Keratinocyte (primary cell): ENCODE measurements at regions not wholly inside any gene's neighbourhood (a gene's known extent, or its start where the extent isn't known, plus 50 kb on each side); places are given as distances from the start of the nearest gene placed in this dataset.
"Not testable (repeated sequence)": the region's sequence is repeated elsewhere in the genome, so short reads cannot be mapped to it uniquely, and the experiment has no call there.

ENCODE experiments used
- DNase-seq: peaks from one replicate; pipeline ENCODE4 v3.0.0-alpha.2; 2011; ENCODE audit warnings: low read depth, missing footprints, low spot score
- FAIRE-seq: peaks from 2 replicates; lab custom pipeline; 2011; peaks lifted over from hg19 to GRCh38; lab: Jason Lieb, UNC
- H2AFZ ChIP-seq: 2 replicates; pipeline ENCODE4 v1.6.0; 2012; ENCODE audit warnings: low read length, control low read depth, inconsistent platforms; ENCODE audit not compliant: control insufficient read depth
- H3K27ac ChIP-seq: 2 replicates; pipeline ENCODE4 v1.5.1; 2011; ENCODE audit warnings: low read length; ENCODE audit not compliant: control insufficient read depth, insufficient read depth
- H3K27me3 ChIP-seq: 3 replicates; pipeline ENCODE4 v1.6.0; 2011; ENCODE audit warnings: low read length; ENCODE audit not compliant: control insufficient read depth, insufficient read depth; ENCODE audit errors: extremely low read depth
- H3K36me3 ChIP-seq, 2 experiments: 2 replicates in 1 of 2; 3 replicates in 1 of 2; pipeline ENCODE4 v1.5.1; 2011; ENCODE audit warnings: low read length in 2 of 2, mild to moderate bottlenecking in 1 of 2; ENCODE audit not compliant: control insufficient read depth in 2 of 2, insufficient read depth in 2 of 2; ENCODE audit errors: extremely low read depth in 1 of 2
- H3K4me1 ChIP-seq: 3 replicates; pipeline ENCODE4 v1.5.1; 2011; ENCODE audit warnings: low read length; ENCODE audit not compliant: control insufficient read depth, insufficient read depth; ENCODE audit errors: extremely low read depth
- H3K4me2 ChIP-seq: 3 replicates; pipeline ENCODE4 v1.6.0; 2011; ENCODE audit warnings: low read depth, low read length; ENCODE audit not compliant: control insufficient read depth, insufficient read depth; ENCODE audit errors: extremely low read depth
- H3K4me3 ChIP-seq, 3 experiments: fragments of 200-600 bp in 1 of 3; sonication (generic) in 1 of 3; 2 replicates in 2 of 3; 3 replicates in 1 of 3; pipeline ENCODE4 v1.5.1; 2011 to 2016; ENCODE audit warnings: low read length in 3 of 3, mild to moderate bottlenecking in 3 of 3, control low read depth in 2 of 3, inconsistent platforms in 1 of 3, low read depth in 1 of 3, mixed read lengths in 1 of 3, mixed run types in 1 of 3, moderate library complexity in 1 of 3; ENCODE audit not compliant: control insufficient read depth in 2 of 3, insufficient read depth in 2 of 3; ENCODE audit errors: extremely low read depth in 1 of 3
- H3K79me2 ChIP-seq: 2 replicates; pipeline ENCODE4 v1.6.0; 2012; ENCODE audit warnings: low read length; ENCODE audit not compliant: control insufficient read depth, insufficient read depth
- H3K9ac ChIP-seq: 3 replicates; pipeline ENCODE4 v1.6.0; 2011; ENCODE audit warnings: low read length; ENCODE audit not compliant: control insufficient read depth, insufficient read depth; ENCODE audit errors: extremely low read depth
- H3K9me1 ChIP-seq: 3 replicates; pipeline ENCODE4 v1.6.0; 2011; ENCODE audit warnings: low read length; ENCODE audit not compliant: control insufficient read depth, insufficient read depth; ENCODE audit errors: extremely low read depth
- H3K9me3 ChIP-seq: 2 replicates; pipeline ENCODE4 v1.5.1; 2012; ENCODE audit warnings: low read depth, low read length; ENCODE audit not compliant: control insufficient read depth
- H4K20me1 ChIP-seq: 3 replicates; pipeline ENCODE4 v1.6.0; 2011; ENCODE audit warnings: low read length; ENCODE audit not compliant: control insufficient read depth, insufficient read depth; ENCODE audit errors: extremely low read depth
- CTCF ChIP-seq, 3 experiments: IDR thresholded peaks in 1 of 3; conservative IDR thresholded peaks in 1 of 3; optimal IDR thresholded peaks in 1 of 3; 2 replicates in 2 of 3; 3 replicates in 1 of 3; pipeline versions ENCODE3 to v1.5.1; 2011; ENCODE audit warnings: low read length in 3 of 3, mild to moderate bottlenecking in 3 of 3, moderate library complexity in 2 of 3, control low read depth in 1 of 3, inconsistent platforms in 1 of 3; ENCODE audit not compliant: insufficient read depth in 2 of 3; ENCODE audit errors: extremely low read depth in 1 of 3
- EZH2 ChIP-seq: IDR thresholded peaks from one replicate; pipeline ENCODE4 v1.6.1; 2012; ENCODE audit warnings: inconsistent platforms, mild to moderate bottlenecking, low read length, moderate library complexity
- dilution Hi-C: fragments of 300-500 bp; cut with MboI; formaldehyde crosslinking; loops from one replicate; pipeline ENCODE4 v1.7.0; 2020; ENCODE audit warnings: low sequenced_read_pairs; ENCODE audit not compliant: extremely low pct_ligation_motif_present

- no peaks in the 10 kb centered on the region for H4K20me1 ChIP-seq
- DNase-seq, result no peak
- FAIRE-seq, result no peak
- no peak overlapping the region for H2AFZ ChIP-seq
- no peaks in the 10 kb centered on the region for H3K36me3 ChIP-seq
- no peak overlapping the region for H3K9ac ChIP-seq
- no peak overlapping the region for H3K27ac ChIP-seq
- H3K4me1 ChIP-seq, result no peaks in the 10 kb centered on the region
- TF ChIP-seq CTCF (optimal IDR thresholded peaks at IDR 0.05 in 1 of 3, IDR thresholded peaks at IDR 0.05 in 1 of 3, conservative IDR thresholded peaks at IDR 0.05 in 1 of 3; ENCODE audit: extremely low read depth in 1 of 3, insufficient read depth in 2 of 3, low read length in 3 of 3), result no peak
- TF ChIP-seq EZH2, result no peak
- H3K79me2 ChIP-seq, result no peaks in the 10 kb centered on the region
- dilution Hi-C loops, result no loop called here
- H3K4me3 ChIP-seq, result no peak overlapping the region
- peaks cover 4% of the 10 kb centered on the region for H3K27me3 ChIP-seq
- H3K9me3 ChIP-seq, result no peaks in the 10 kb centered on the region
- no peak overlapping the region for H3K4me2 ChIP-seq
- H3K9me1 ChIP-seq, result no peaks in the 10 kb centered on the region
Observed at GRCh38 chr6:16018626-16019025, 110.3 kb upstream of the MYLIP start.

- H3K27ac ChIP-seq, result not testable (repeated sequence)
Observed at GRCh38 chr6:16014325-16014724, 114.6 kb upstream of the MYLIP start.

DNA sequence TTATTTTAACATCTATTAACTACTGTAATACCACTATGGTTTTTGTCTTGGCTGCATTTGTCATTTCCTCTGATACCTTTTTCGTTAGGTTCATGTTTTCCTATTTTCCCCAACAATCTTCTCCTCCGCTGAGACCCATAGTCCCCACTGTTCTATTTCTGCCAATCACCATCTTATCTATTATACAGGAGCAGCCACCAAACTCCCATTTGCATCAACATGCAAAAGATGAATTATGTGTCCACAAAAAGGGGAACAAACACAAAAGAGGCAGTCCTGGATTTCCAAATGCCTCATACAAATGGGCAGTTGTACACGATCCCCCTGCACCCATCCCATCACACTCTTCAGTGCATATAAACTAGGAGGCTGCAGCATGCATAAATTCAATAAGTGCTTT is 121.7 kb upstream of the MYLIP start:
- Histone ChIP-seq H3K4me2 (no peak overlapping the region), H3K36me3 (no peaks in the 10 kb centered on the region), H3K27me3 (no peaks in the 10 kb centered on the region), H4K20me1 (no peaks in the 10 kb centered on the region), H3K4me3 (no peak overlapping the region), H3K4me1 (no peaks in the 10 kb centered on the region), H3K9ac (no peak overlapping the region), H3K27ac (no peak overlapping the region), H3K9me1 (no peaks in the 10 kb centered on the region), H3K79me2 (no peaks in the 10 kb centered on the region), H3K9me3 (no peaks in the 10 kb centered on the region), H2AFZ (no peak overlapping the region)
- TF ChIP-seq CTCF (optimal IDR thresholded peaks at IDR 0.05 in 1 of 3, IDR thresholded peaks at IDR 0.05 in 1 of 3, conservative IDR thresholded peaks at IDR 0.05 in 1 of 3; ENCODE audit: extremely low read depth in 1 of 3, insufficient read depth in 2 of 3, low read length in 3 of 3), result no peak
- TF ChIP-seq EZH2, result no peak
- dilution Hi-C loops, result no loop called here
- DNase-seq (no peak), FAIRE-seq (no peak)

More at GRCh38 chr6:16014325-16014724, 114.6 kb upstream of the MYLIP start:
- H3K9me1 ChIP-seq, DNase-seq, H3K36me3 ChIP-seq, dilution Hi-C loops, H3K9ac ChIP-seq, H3K4me2 ChIP-seq, H3K4me1 ChIP-seq, H3K79me2 ChIP-seq, H4K20me1 ChIP-seq, H3K4me3 ChIP-seq, FAIRE-seq, H3K27me3 ChIP-seq, H2AFZ ChIP-seq, H3K9me3 ChIP-seq: not testable (repeated sequence)
